Stimulated activated CD8-positive, alpha-beta memory T cell treated with anti-CD3 and anti-CD28 coated beads, Interleukin-2, amount 100 ng/mL, for 1 hour (primary cell): ENCODE measurements at regions not wholly inside any gene's neighbourhood (a gene's known extent, or its start where the extent isn't known, plus 50 kb on each side); places are given as distances from the start of the nearest gene placed in this dataset.
"Not testable (repeated sequence)": the region's sequence is repeated elsewhere in the genome, so short reads cannot be mapped to it uniquely, and the experiment has no call there.

ENCODE experiments used
- DNase-seq, 2 donors: peaks; one replicate each; pipeline ENCODE4 v3.0.0-alpha.2; 2020; ENCODE audit warnings: low read depth in 2 of 2

GRCh38 chr13:108003626-108004025 is 211.7 kb downstream of the LIG4 start:
- no peak for DNase-seq

GRCh38 chr13:108000998-108001397 is 214.3 kb downstream of the LIG4 start:
- no peak for DNase-seq

- DNase-seq, result no peak
These were observed 215.6 kb downstream of the LIG4 start for GRCh38 chr13:107999751-108000150.

- no peak for DNase-seq
These were observed 221.2 kb downstream of the LIG4 start for GRCh38 chr13:107994137-107994536.

GRCh38 chr13:107993239-107993949 is 221.9 kb downstream of the LIG4 start:
- DNase-seq, result no peak

- no peak for DNase-seq
These were observed 222.8 kb downstream of the LIG4 start for GRCh38 chr13:107992542-107992941.

- no peak for DNase-seq
These were observed 238.2 kb downstream of the LIG4 start for GRCh38 chr13:107977071-107977574.

- no peak for DNase-seq
These were observed 238.7 kb downstream of the LIG4 start for GRCh38 chr13:107976628-107977027.

- no peak for DNase-seq
These were observed 240.9 kb downstream of the LIG4 start for GRCh38 chr13:107974409-107974808.

GRCh38 chr13:107969546-107969945 is 245.8 kb downstream of the LIG4 start:
- DNase-seq, result no peak

- no peak for DNase-seq
These were observed 246.9 kb downstream of the LIG4 start for GRCh38 chr13:107968470-107968869.

GRCh38 chr13:107964395-107964794 is 250.9 kb downstream of the LIG4 start:
- no peak for DNase-seq

- DNase-seq, result no peak
These were observed 253.3 kb downstream of the LIG4 start for GRCh38 chr13:107961849-107962608.

- DNase-seq, result no peak
These were observed 255.0 kb downstream of the LIG4 start for GRCh38 chr13:107960301-107960700.

- no peak for DNase-seq
These were observed 258.4 kb downstream of the LIG4 start for GRCh38 chr13:107956889-107957288.

GRCh38 chr13:107942030-107942617 is 273.2 kb downstream of the LIG4 start:
- no peak for DNase-seq

GRCh38 chr13:107941345-107942029 is 273.8 kb downstream of the LIG4 start:
- DNase-seq, result no peak

GRCh38 chr13:107937848-107938247 is 277.5 kb downstream of the LIG4 start:
- no peak for DNase-seq

GRCh38 chr13:107931056-107931455 is 284.3 kb downstream of the LIG4 start:
- no peak for DNase-seq

GRCh38 chr13:107928762-107929161 is 286.6 kb downstream of the LIG4 start:
- no peak for DNase-seq

GRCh38 chr13:107927557-107927956 is 287.8 kb downstream of the LIG4 start:
- DNase-seq, result no peak

- not testable (repeated sequence) for DNase-seq
These were observed 288.8 kb downstream of the LIG4 start for GRCh38 chr13:107926515-107926914.
